K562 (cell line): ENCODE measurements at regions not wholly inside any gene's neighbourhood (a gene's known extent, or its start where the extent isn't known, plus 50 kb on each side); places are given as distances from the start of the nearest gene placed in this dataset.

ENCODE experiments used
- ATAC-seq: fragments of 200-7000 bp; cut with Tn5 transposase; 3 replicates; pipeline ENCODE4 v1.9.1; 2020; ENCODE audit warnings: moderate library complexity
- BruUV-seq: library from RNA; stranded (reverse); fragments of 400-500 nt; replicated peaks from 2 replicates; lab custom pipeline; 2021; lab: Mats Ljungman, UMichigan
- CTCF ChIA-PET: fragments of 300-600 bp; formaldehyde crosslinking; extraction: SDS; loops from one replicate; lab custom pipeline; 2021; ENCODE audit warnings: low intra/inter-chr PET ratio; lab: Yijun Ruan, JAX
- POLR2A ChIA-PET: fragments of 300-600, 350-650 bp; sonication (Branson Sonifier 250); formaldehyde crosslinking; extraction: SDS; loops from one replicate; lab custom pipeline; 2021; ENCODE audit warnings: antibody characterized with exemption, inconsistent platforms; lab: Yijun Ruan, JAX
- DNase-seq, 4 experiments: peaks; one replicate each; pipeline versions ENCODE4 v3.0.0 to v3.0.0-alpha.2; 2011 to 2018; ENCODE audit warnings: low spot score in 3 of 4, mixed read lengths in 3 of 4; ENCODE audit errors: extremely low read depth in 1 of 4
- FAIRE-seq: peaks from 2 replicates; lab custom pipeline; 2011; peaks lifted over from hg19 to GRCh38; lab: Jason Lieb, UNC
- H2AFZ ChIP-seq: 2 replicates; pipeline ENCODE4 v1.6.0; 2011; ENCODE audit warnings: low read depth, low read length, control low read depth, inconsistent platforms
- H3K27ac ChIP-seq: fragments of 200-600 bp; 3 replicates; pipeline ENCODE4 v1.8.0; 2011; ENCODE audit warnings: low read depth, mild to moderate bottlenecking, control low read depth, inconsistent platforms, low read length, moderate library complexity, mixed read lengths; ENCODE audit errors: extremely low read depth
- H3K27me3 ChIP-seq, 2 experiments: fragments of 300-600 bp in 1 of 2; 2 replicates in 1 of 2; 3 replicates in 1 of 2; pipeline versions ENCODE4 v1.6.0 to v1.8.0; 2011; ENCODE audit warnings: inconsistent platforms in 2 of 2, low read length in 2 of 2, mild to moderate bottlenecking in 1 of 2, mixed read lengths in 1 of 2, moderate library complexity in 1 of 2; ENCODE audit not compliant: control insufficient read depth in 2 of 2, insufficient read depth in 2 of 2
- H3K36me3 ChIP-seq: fragments of 300-600 bp; 3 replicates; pipeline ENCODE4 v1.8.0; 2011; ENCODE audit warnings: mild to moderate bottlenecking, low read length, inconsistent platforms; ENCODE audit not compliant: control insufficient read depth, insufficient read depth
- H3K4me1 ChIP-seq, 2 experiments: fragments of 200-600 bp in 1 of 2; replicated peaks in 1 of 2; 2 replicates in 1 of 2; 3 replicates in 1 of 2; pipeline versions ENCODE4 v1.5.1 to v1.8.0; 2011; ENCODE audit warnings: inconsistent platforms in 2 of 2, low read length in 2 of 2, mild to moderate bottlenecking in 1 of 2, mixed read lengths in 1 of 2, moderate library complexity in 1 of 2; ENCODE audit not compliant: control insufficient read depth in 2 of 2, insufficient read depth in 2 of 2
- H3K4me2 ChIP-seq: 2 replicates; pipeline ENCODE4 v1.6.1; 2011; ENCODE audit warnings: low read length, control low read depth, inconsistent platforms, mixed read lengths; ENCODE audit not compliant: insufficient read depth
- H3K4me3 ChIP-seq: fragments of 200-600 bp; sonication (generic), shearing (Covaris generic); 2 replicates; pipeline ENCODE4 v1.5.1; 2016; ENCODE audit warnings: control low read depth, inconsistent platforms
- H3K79me2 ChIP-seq: fragments of 200-600 bp; 3 replicates; pipeline ENCODE4 v1.8.0; 2011; ENCODE audit warnings: low read length, inconsistent platforms; ENCODE audit not compliant: control insufficient read depth, insufficient read depth
- H3K9ac ChIP-seq, 2 experiments: 2 replicates each; pipeline versions ENCODE4 v1.6.0 to v1.6.1; 2011; ENCODE audit warnings: low read depth in 2 of 2, low read length in 2 of 2, control low read depth in 1 of 2, inconsistent platforms in 1 of 2, mild to moderate bottlenecking in 1 of 2, mixed read lengths in 1 of 2; ENCODE audit not compliant: insufficient read depth in 1 of 2
- H3K9me1 ChIP-seq: one replicate; pipeline ENCODE4 v1.6.0; 2011; ENCODE audit warnings: inconsistent platforms, mild to moderate bottlenecking, low read length, moderate library complexity; ENCODE audit not compliant: control insufficient read depth, insufficient read depth
- H3K9me3 ChIP-seq: replicated peaks from 2 replicates; pipeline ENCODE4 v1.5.1; 2011; ENCODE audit warnings: low read depth, low read length, inconsistent platforms; ENCODE audit not compliant: control insufficient read depth, insufficient read depth
- H4K20me1 ChIP-seq: replicated peaks from 2 replicates; pipeline ENCODE4 v1.6.1; 2011; ENCODE audit warnings: low read length, inconsistent platforms, mixed read lengths; ENCODE audit not compliant: control insufficient read depth, insufficient read depth
- BRCA1 ChIP-seq, 2 experiments: fragments of 450-650 bp in 1 of 2; sonication (generic) in 1 of 2; formaldehyde crosslinking in 1 of 2; IDR thresholded peaks; 2 replicates each; pipeline versions ENCODE4 v1.5.0 to v1.6.1; 2017 to 2020; ENCODE audit warnings: mild to moderate bottlenecking in 1 of 2, missing genetic modification reagents in 1 of 2
- DNMT1 ChIP-seq: fragments of 450-650 bp; IDR thresholded peaks from 2 replicates; pipeline ENCODE4 v1.6.1; 2016; ENCODE audit warnings: antibody characterized with exemption, mild to moderate bottlenecking
- FOXJ3 ChIP-seq: sonication (generic); formaldehyde crosslinking; IDR thresholded peaks from 2 replicates; pipeline ENCODE4 v1.4.0; 2020; ENCODE audit warnings: mild to moderate bottlenecking, missing genetic modification reagents
- KHSRP ChIP-seq: fragments of 450-650 bp; IDR thresholded peaks from 2 replicates; pipeline ENCODE4 v1.6.1; 2017
- RAD21 ChIP-seq, 2 experiments: fragments of 250-450 bp in 1 of 2; fragments of 450-650 bp in 1 of 2; sonication (Bioruptor Pico) in 1 of 2; formaldehyde crosslinking in 1 of 2; IDR thresholded peaks in 1 of 2; conservative IDR thresholded peaks in 1 of 2; 2 replicates each; pipeline versions ENCODE4 v1.4.0 to v1.8.0; 2020 to 2022; ENCODE audit warnings: mild to moderate bottlenecking in 2 of 2, moderate library complexity in 1 of 2
- ZKSCAN8 ChIP-seq: fragments of 200-800 bp; sonication (Bioruptor generic); IDR thresholded peaks from 2 replicates; pipeline ENCODE4 v1.6.1; 2016; ENCODE audit warnings: missing genetic modification characterization, missing compliant biosample characterization
- ZNF431 ChIP-seq: sonication (generic); formaldehyde crosslinking; IDR thresholded peaks from 2 replicates; pipeline ENCODE4 v1.8.0; 2022; ENCODE audit warnings: mild to moderate bottlenecking, missing genetic modification reagents
- WGBS: fragments of 100-300 bp; shearing (Covaris generic); methylation state at CpG from one replicate; pipeline ENCODE4 v1.1.6; 2016; ENCODE audit warnings: low coverage, mixed read lengths; ENCODE audit not compliant: insufficient coverage; ENCODE audit errors: missing lambda C conversion rate; 5-methylcytosine and 5-hydroxymethylcytosine counted together
- in situ Hi-C: fragments of 300-500 bp; cut with MboI; formaldehyde crosslinking; loops from 4 replicates; pipeline ENCODE4 v1.15.0; 2018; ENCODE audit warnings: inconsistent platforms, mixed read lengths
- intact Hi-C: fragments of 100-400 bp; cut with micrococcal nuclease; formaldehyde crosslinking; loops from 2 replicates; pipeline ENCODE4 v1.14.2; 2022

GRCh38 chr14:105877645-105878044 is 351.3 kb downstream of the TMEM121 start:
- Histone ChIP-seq H2AFZ (no peak overlapping the region), H3K9me1 (no peaks in the 10 kb centered on the region), H3K36me3 (no peaks in the 10 kb centered on the region), H3K79me2 (no peaks in the 10 kb centered on the region), H3K27ac (no peak overlapping the region), H4K20me1 (no peaks in the 10 kb centered on the region), H3K9me3 (no peaks in the 10 kb centered on the region), H3K9ac (no peak overlapping the region), H3K27me3 (peaks cover 0 to 13% of the 10 kb centered on the region in 2 experiments; a peak in 2 of 5 replicates), H3K4me2 (no peak overlapping the region), H3K4me3 (no peak overlapping the region), H3K4me1 (no peaks in the 10 kb centered on the region)
- CTCF ChIA-PET = no interaction called here
- POLR2A ChIA-PET = no interaction called here
- intact Hi-C loops (no loop called here), in situ Hi-C loops (no loop called here)
- TF ChIP-seq KHSRP = no peak
- no peak for TF ChIP-seq DNMT1
- no peak for TF ChIP-seq FOXJ3
- no peak for TF ChIP-seq ZNF431 (CRISPR knock-in tag)
- TF ChIP-seq BRCA1 (IDR thresholded peaks at IDR 0.05) = no peak
- no peak for TF ChIP-seq BRCA1 (CRISPR knock-in tag; IDR thresholded peaks at IDR 0.05)
- no peak for FAIRE-seq
- no peak for ATAC-seq
- no TSS peak for BruUV-seq
- DNase-seq = no peak
- WGBS = 0% methylated on average over 9 of the region's 9 CpGs

GRCh38 chr14:105878125-105878524 is 351.7 kb downstream of the TMEM121 start:
- Histone ChIP-seq H3K4me2 (no peak overlapping the region), H3K4me1 (no peaks in the 10 kb centered on the region), H2AFZ (no peak overlapping the region), H3K4me3 (no peak overlapping the region), H4K20me1 (no peaks in the 10 kb centered on the region), H3K9me3 (no peaks in the 10 kb centered on the region), H3K9ac (no peak overlapping the region; a peak in 1 of 4 replicates), H3K36me3 (no peaks in the 10 kb centered on the region), H3K27ac (no peak overlapping the region), H3K9me1 (no peaks in the 10 kb centered on the region), H3K79me2 (no peaks in the 10 kb centered on the region), H3K27me3 (peaks cover 0 to 13% of the 10 kb centered on the region in 2 experiments; a peak in 2 of 5 replicates)
- DNase-seq (no peak), FAIRE-seq (no peak), ATAC-seq (no peak)
- CTCF ChIA-PET = no interaction called here
- in situ Hi-C loops = no loop called here
- intact Hi-C loops = no loop called here
- TF ChIP-seq RAD21 (CRISPR knock-in tag; conservative IDR thresholded peaks at IDR 0.05 in 1 of 2, IDR thresholded peaks at IDR 0.05 in 1 of 2) (no peak), ZKSCAN8 (no peak)
- POLR2A ChIA-PET = no interaction called here
- 0% methylated on average over 11 of the region's 12 CpGs for WGBS
- BruUV-seq = no TSS peak
